ENCODE measurements at regions not wholly inside any gene's neighbourhood (a gene's known extent, or its start where the extent isn't known, plus 50 kb on each side); places are given as distances from the start of the nearest gene placed in this dataset.

DNA sequence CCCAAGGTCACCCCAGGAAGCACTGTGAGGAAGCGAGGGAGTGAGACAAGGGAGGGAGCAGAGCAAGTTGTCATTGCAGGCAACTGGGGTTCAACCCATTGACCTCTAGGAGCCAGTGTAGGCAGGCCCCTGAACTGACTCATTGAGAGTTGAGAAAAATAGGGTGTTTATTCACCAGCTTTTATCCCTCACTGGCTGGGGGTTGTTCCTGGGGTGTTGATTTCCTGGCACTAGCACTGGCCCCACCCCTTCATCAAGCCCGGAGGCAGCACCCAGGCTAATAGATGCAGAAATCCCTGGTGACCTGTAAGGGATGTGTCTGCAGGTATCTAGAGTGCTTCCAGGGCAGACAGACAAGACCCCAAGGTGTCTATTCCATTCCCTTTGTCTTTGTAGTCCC lies 183.9 kb downstream of the ARRDC4 start:
- no peak for DNase-seq (ENCODE audit: low spot score)

DNA sequence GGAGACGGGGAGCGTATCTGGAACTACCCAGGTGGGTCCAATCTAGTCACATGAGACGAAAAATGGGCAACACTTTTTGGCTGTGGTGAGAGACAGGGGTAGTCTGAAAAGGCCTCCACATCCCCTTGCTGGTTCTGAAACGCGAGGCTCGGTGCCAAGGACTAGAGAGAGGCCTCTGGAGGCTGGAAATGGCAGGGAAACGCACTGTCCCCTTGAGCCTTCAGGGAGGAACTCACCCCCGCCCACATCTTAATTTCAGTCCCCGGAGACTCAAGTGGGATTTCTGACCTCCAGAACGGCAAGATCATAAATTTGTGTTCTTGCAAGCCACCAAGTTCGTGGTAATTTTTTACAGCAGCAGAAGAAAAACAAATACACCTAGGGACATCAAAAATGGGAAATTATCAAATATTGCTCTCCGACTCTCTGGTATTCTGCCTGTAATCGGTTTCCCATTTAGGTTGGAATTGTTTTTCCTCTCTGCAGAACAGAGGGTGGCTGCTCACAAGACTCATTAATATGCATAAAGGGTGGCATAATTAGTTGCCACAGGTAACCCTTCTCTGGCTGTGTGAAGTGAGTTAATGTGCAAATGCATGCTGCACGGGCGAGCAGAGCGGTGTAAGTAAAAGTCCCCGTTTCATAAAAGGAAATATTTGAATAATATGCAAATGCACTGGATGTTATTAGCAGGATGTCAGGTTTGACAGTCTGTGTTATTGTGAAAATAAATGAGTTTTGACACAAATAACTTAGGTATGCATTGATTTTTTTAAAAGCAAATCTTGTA lies 185.7 kb downstream of the ARRDC4 start:
- DNase-seq (ENCODE audit: low spot score), result no peak

DNA sequence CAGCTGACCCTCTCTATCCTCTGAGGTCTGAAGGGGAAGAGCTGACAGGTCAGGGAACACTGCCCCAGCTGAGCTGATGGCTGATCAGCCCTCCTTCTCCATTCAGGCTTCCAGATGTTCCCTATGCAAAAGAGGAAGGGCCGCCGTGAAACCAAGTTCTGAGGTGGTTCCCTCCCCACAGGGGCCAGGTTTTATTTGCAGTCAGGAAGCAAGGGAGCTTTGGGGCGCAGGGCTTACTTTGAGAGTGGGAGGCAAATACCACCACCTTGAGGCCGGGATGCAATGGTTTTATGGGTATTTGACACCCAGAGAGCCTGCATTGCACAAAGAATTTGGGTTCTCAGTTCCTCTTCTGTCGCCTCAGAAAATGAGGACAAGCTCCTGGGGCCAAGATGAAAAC lies 186.9 kb downstream of the ARRDC4 start:
- DNase-seq (ENCODE audit: low spot score), result no peak

DNA sequence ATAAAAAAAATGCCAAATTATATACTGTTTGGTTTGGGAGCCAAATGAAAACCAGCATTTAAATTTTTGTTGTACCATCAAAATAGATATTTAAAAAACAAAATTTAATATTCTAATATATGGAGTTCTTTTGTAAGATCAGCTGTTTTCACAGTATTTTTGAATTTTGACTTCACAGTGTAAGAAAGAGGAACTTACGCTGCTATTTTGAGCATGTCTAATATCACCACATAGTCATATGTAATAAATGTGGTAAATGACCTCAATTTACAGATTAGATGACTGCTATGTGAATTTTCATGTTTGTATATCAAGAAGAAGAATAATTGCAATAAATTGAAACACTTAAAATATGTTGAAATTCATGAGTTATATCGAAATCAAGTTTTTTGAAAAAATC lies 189.6 kb downstream of the ARRDC4 start:
- no peak for DNase-seq (ENCODE audit: low spot score)

DNA sequence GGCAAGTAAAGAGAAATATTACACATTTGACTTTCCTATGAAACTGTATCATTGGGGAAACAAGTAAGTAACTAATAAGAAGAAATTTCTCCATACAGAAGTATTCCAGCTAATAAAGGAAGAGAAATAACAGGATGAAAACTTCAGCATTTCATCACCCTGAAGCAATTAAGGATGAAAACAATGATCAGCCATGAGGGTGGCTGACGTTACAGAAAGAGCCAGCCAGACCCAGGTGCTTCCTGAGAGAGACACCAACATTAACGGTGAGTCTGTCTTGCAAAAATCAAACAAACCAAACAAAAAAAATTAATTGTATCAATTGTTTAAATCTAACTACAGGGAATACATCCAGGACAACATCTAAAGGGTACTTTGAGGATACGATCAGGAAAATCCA lies 190.0 kb downstream of the ARRDC4 start:
- no peak for DNase-seq (ENCODE audit: low spot score)

DNA sequence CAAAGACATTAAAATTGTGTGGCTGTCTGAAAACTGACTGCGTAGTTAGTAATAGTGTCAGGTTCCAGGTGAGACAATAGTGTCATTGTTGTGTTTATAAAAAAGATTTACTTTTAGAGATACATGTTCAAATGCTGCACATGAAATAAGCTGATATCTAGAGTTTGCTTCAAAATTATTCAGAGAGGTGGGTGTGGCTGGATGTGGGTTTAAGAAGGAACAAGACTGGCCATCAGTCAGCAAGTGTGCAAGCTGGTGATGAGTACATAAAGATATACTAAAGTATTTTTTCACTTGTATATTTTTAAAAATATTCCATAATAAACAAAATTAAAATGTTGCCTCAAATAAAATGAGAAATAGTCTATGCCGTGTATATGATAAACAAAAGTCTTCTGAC lies 190.6 kb downstream of the ARRDC4 start:
- DNase-seq (ENCODE audit: low spot score), result no peak

DNA sequence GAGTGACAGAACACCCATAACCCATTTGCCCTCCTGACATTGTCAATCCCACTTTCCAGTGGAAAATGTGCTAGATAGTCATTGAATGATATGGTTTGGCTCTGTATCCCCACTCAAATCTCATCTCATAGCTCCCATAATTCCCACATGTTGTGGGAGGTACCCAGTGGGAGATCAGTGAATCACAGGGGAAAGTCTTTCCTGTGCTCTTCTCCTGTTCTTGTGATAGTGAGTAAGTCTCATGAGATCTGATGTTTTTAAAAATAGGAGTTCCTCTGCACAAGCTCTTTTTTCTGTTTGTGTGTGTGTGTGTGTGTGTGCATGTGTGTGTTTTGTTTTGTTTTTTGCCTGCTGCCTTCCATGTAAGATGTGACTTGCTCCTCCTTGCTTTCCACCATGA lies 191.7 kb downstream of the ARRDC4 start:
- DNase-seq (ENCODE audit: low spot score), result no peak

DNA sequence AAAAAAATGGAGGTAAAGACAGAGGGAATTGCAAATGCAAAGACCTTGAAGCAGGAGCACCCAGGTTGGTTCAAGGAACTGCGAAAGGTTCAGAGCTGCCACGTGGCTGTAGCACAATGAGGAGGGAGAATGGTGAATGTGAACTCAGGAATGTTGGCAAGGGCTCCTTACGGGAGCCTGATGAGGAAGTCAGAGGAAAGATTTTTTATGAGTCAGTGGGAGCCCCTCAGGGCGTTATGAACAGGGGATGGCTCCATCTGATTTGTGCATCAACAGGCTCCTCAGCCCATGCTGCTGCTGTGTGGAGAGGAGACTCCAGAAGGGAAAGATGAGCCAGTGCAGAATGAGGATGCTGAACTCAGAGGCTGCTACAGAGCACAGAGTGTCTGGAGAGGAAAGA lies 194.4 kb downstream of the ARRDC4 start:
- DNase-seq (ENCODE audit: low spot score), result no peak

DNA sequence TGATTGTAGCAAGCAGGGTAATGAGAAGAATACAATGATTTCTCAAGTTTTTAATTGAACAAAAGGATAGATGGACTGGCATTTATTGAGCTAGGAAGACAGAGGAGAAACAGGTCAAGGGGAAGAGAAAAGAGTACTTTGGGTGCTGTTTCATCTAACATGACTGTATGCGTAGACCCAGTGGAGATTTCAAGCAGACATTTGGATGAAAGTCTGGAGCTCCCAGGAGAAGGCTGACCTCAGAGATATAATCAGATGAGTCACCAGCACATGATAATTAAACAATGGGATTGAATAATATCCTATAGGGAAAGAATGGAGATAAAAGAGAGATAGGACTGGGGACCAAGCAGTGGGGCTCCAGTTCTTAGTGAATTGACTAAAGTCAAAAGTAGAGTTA lies 194.9 kb downstream of the ARRDC4 start:
- DNase-seq (ENCODE audit: low spot score), result no peak

DNA sequence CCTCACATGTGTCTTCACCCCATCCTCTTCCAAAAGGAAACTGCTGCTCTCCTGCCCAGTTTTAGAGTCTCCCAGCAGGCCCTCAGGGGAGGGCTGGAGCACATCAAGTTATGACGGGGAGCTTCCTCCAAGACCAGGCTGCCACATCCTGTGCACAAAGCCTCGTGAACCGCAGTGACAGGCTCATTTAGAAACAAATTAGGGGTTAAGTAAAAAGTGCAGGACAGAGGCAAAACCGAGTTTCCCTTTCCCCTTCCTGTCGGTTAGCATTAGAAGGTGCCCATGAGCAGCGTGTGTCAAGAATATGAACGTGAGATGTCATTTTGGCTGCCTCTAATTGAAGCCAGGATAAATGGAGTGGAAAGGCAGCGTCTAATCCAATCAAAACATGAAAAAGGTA lies 199.7 kb downstream of the ARRDC4 start:
- DNase-seq (ENCODE audit: low spot score), result no peak

DNA sequence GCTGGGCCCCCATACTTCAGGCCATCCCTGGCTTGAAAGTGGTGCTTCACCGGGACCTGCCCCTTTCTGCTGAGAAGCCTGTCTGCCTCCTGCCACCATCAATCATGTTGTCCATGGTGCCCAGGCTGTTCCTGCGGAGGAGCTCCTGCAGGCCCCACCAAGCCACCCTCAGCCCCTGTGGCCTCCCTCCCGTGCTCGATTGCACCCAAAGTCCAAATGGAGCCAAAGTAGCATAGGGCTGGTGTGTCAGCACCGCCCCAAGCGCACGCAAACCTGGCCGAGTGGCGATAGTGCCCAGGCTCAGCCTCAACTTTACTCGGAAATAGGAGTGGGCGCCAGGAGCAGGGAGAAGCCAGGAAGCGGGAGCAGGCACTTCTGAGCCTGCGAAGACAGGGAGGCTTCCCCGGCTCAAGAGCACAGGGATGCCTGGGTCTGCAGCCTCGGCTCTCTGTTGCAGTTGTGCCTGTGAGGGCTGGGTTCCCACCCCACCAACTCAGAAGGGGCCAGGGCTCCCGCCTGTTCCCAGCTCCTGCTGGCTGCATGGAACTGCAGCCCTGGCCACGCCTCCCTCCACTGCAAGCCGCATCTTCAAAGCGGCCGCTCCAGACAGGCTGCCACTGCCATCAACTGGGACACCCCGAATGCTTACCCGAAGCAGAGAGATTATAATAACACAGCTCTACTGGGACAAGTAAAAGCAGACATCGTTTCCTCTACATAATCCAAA lies 203.0 kb downstream of the ARRDC4 start:
- no peak for DNase-seq (ENCODE audit: low spot score)

DNA sequence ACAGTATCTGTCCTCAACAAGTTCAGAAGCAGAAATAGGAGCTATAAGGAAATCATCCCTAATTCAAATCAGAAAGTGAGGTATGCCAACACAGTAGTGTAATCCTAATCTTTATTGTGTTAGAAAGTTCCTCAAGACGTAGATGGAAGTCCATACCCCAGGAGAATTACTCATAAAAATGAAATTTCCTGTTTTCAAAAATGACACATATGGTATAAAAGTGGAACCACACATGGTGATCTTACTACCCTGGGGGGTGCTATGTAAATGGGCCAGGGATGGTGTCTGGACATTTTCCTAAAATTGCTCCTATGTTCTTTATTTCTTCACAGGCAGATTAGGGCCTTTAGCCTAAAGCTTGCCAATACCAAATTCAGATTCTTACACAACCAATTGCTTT lies 204.1 kb downstream of the ARRDC4 start:
- DNase-seq (ENCODE audit: low spot score), result no peak

DNA sequence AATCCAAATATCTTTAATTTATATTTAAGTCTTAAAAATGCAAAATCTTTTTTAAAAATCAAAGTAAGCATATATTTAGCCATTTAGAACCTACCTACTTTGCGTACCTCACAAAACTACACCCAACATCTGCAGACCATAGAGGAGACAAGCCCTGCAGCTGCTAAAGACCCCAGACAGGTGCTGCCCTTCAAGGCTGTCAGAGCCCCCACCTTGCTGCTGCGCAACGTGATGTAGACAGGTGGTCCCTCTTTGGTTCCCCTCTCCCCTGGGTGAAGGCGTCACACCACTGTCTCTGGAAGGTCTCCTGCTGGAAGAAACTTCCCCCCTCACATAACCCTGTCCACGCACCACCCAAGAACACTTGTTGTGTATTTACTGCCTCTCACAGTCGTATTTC lies 204.5 kb downstream of the ARRDC4 start:
- DNase-seq (ENCODE audit: low spot score), result no peak

DNA sequence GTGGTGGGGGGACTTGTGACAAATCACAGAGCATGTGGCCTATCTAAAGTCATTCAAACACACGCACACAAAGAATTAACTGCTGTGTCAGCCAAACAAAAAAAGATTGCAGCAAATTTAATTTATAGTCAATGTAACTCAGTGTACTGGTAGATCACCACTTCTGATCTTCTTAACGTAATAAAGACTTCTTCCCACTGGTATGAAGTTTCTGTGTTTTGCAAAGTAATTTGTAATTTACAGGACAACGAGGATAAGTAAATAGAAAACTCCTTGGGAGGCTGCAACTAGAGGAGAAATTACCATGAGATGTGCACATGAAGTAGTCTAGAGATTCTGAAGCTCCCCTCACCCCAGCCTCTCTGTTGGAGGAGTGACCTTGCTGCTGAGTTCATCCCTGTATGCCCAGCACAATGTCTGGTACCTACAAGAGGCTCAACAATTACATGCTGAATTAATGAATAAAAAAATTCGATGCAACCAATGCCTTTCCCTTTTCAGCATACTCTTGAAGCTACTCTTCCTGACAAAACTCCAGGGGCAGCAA lies 207.3 kb downstream of the ARRDC4 start:
- no peak for DNase-seq (ENCODE audit: low spot score)

DNA sequence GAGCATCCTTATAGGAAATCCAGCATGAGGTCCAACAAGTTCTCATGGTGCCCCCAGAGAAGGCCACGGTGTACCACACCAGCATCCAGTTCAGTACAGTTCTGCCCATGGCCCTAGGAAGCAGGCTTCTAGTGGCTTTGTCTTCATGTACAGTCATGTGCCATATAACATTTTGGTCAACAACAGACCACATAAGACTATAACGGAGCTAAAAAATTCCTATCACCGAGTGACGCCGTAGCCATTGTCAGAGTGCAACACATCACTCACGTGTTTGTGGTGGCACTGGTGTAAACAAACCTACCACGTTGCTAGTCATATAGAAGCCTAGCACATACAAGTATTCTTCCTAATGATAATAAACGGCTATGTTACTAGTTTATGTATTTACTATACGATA lies 209.0 kb downstream of the ARRDC4 start:
- DNase-seq (ENCODE audit: low spot score), result no peak

DNA sequence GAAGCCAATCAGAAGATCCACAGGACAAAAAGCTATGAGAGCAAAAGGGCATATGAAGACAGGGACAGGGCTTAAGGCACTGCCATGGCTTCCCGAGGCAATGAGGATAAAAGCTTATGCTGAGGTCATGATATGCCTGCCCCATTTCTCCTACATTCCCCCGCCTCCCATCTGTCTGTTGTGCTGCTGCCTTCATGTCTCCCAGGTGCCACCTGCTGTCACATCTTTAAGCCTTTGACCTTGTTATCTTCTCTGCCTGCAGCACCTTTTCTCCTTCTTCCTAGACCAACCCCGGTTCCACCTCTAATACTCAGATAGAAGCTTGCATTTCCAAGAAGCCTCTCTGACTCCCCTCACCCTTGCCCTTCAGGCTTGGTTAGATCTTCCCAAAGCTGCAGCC lies 213.8 kb downstream of the ARRDC4 start:
- DNase-seq (ENCODE audit: low spot score), result no peak

DNA sequence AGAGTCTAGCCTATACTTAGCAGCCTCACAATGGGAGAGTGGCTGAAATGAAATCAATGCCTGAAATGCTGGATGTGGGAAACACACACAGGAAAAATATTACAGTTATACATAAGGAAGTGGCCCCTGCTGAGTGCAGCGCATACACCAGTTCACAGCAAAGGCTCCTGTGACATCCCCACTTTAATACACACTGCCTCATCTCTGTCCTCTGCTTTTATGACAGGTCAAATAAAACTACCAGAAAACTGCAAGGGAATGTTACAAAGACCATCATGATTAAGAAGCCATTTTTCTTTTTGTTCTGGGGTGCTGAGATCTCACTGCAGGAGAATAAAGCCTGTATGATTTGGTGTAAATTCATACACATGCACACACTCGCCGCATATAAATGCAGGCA lies 214.3 kb downstream of the ARRDC4 start:
- DNase-seq (ENCODE audit: low spot score), result no peak

DNA sequence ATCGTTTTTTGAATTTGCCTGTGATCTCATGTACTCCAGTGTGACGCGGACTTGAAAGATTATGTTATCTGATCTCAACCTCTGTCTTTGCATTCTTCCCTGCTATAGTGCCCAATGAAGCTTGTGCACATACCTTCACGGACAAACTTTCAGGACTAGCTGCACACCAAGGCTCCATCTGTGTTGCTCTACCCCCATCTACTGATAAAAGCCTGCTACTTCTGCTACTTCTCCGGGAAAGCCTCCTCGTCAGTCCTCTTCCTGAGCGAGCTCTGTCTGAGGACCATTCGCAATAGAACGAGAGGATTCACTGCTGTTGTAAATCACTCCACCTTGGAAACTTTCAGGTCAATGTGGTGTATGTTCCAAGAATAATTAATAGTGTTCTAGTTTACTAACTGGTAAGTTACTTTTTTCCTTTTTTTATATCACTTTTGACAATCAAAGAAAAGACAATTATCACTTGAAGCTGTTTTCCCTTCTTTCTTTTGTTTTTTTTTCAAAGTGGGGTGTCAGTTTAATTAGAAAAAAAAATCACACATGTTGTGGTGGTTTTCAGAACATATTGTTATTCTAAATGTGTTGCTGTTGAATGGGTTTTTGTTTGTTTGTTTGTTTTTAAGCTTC lies 217.6 kb downstream of the ARRDC4 start:
- DNase-seq (ENCODE audit: low spot score), result peak; percentile 63

DNA sequence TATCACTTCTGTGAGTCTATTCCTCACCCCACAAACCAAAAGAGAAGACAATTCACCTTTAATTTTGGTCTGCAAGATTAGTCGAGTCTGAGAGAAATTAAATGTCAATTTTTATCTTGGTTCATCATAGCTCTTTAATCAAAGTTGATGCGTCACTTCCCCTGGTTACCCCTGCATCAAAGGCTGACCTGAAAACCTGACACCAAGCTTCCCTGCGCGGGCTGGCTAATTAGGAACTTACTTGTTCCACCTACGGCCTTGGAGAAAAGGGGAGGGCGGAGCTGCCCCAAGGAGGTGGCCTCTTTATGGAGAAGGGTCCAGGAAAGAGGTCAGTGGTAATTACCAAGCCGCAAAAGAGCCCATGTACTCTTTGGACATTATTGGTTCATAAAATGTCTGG lies 218.4 kb downstream of the ARRDC4 start:
- no peak for DNase-seq (ENCODE audit: low spot score)

DNA sequence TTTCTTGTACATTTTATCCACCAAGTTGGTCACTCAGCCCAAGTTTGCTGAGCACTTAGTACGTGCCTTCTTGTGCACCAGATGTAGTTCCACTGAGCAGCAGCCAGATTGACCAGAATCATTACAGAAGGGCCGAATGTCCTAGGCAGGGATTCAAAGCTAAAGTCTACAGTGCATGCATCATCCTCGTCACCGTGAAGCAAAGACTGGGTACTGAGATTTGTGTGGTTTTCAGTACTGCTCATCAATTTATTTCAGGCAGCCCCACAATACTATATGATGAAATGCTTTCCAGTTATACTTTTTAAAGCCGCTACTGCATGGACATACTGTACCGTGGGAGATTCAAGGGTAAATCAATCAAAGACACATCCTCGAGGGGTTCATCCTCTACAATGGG lies 227.0 kb downstream of the ARRDC4 start:
- no peak for DNase-seq (ENCODE audit: low spot score)

DNA sequence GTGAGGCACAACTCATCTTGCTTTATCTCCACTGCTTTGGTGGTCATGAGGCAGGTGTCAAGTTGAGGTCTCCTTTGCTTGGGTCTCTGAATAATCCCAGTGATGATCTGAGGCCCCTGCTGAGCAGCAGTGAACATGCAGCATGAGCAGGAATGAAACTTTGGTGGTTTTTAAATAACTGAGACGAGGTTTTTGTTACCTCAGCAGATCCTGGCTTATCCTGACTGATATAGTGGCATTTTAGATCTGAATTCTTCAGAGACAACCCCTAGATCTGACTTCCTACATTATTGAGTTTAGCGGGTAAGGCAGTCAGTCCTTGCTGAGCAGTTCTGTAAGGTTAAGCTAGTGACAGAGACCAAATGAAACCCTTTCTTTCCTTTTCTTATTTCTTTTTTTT lies 230.4 kb downstream of the ARRDC4 start:
- no peak for DNase-seq (ENCODE audit: low spot score)

DNA sequence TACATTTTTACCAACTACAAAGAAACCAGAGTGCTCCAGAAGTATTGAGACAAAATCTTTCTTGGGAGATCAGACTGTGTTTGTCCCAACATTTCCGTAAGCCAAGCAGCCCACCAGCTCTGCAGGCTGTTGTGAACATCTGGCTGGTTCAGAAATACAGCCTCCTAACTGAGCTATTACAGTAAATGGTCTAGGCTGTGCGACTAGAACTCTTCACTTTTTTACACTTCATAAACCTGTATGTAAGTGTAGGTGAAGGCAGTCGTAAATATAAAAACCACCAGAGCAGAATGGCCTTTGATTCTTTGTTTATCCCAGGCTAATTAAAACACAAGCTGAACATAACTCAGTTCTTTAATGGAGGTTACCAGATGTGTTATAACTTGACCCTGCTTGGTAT lies 235.3 kb downstream of the ARRDC4 start:
- no peak for DNase-seq (ENCODE audit: low spot score)

DNA sequence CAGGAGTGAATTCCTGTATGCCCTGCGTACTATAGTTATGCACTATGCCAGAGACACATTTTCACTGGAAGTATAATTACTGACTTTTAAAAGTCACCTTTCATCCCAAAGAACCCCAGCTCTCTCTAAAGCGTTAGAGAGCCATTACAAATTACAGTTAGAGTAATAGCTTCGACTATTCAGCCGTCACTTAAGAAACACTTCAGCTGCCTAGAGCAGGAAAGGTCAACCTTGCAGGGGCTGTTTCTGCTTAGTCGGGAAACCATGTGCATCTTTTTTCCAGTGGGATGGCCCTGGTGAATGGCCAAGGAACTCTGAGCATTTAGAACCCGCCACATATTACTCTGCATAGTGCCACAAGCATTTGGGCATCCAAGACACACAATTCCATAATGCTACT lies 235.9 kb downstream of the ARRDC4 start:
- no peak for DNase-seq (ENCODE audit: low spot score)
